Prostate gland (tissue), 2 donors: ENCODE measurements at regions not wholly inside any gene's neighbourhood (a gene's known extent, or its start where the extent isn't known, plus 50 kb on each side); places are given as distances from the start of the nearest gene placed in this dataset.

Experiments used
- DNase-seq: peaks from one replicate; pipeline ENCODE4 v3.0.0-alpha.2; 2019; ENCODE audit warnings: low spot score
- H3K27ac ChIP-seq, 2 donors: fragments of 200-600 bp; sonication (generic); 2 replicates each; pipeline ENCODE4 v1.5.1; 2017 to 2019
- H3K27me3 ChIP-seq: fragments of 200-600 bp; sonication (generic); replicated peaks from 2 replicates; pipeline ENCODE4 v1.5.1; 2019; ENCODE audit not compliant: insufficient read depth
- H3K36me3 ChIP-seq, 2 donors: fragments of 200-600 bp; sonication (generic); 1 replicate in 1 of 2; 2 replicates in 1 of 2; pipeline versions ENCODE4 v1.5.1 to v1.8.1; 2017 to 2019
- H3K4me1 ChIP-seq: fragments of 200-600 bp; sonication (generic); replicated peaks from 2 replicates; pipeline ENCODE4 v1.5.1; 2019
- H3K4me3 ChIP-seq, 2 donors: fragments of 200-600 bp; sonication (generic); 2 replicates each; pipeline ENCODE4 v1.5.1; 2017 to 2019
- H3K9me3 ChIP-seq: fragments of 200-600 bp; sonication (generic); 2 replicates; pipeline ENCODE4 v1.5.1; 2017
- POLR2A ChIP-seq: fragments of 450-650 bp; IDR thresholded peaks from one replicate; pipeline ENCODE4 v1.6.1; 2016; ENCODE audit warnings: antibody characterized with exemption, mild to moderate bottlenecking
- POLR2AphosphoS5 ChIP-seq: sonication (generic); formaldehyde crosslinking; IDR thresholded peaks from one replicate; pipeline ENCODE4 v1.6.1; 2017; ENCODE audit warnings: antibody characterized with exemption
- WGBS: methylation state at CpG from one replicate; pipeline ENCODE4 v1.1.5; 2018; 5-methylcytosine and 5-hydroxymethylcytosine counted together
- intact Hi-C: fragments of 100-400 bp; cut with DNase I; formaldehyde crosslinking; loops from one replicate; pipeline ENCODE4 v1.14.2; 2022
- TF ChIP-seq, protein P1 (sequence below), 4 experiments: fragments of 200-600 bp in 2 of 4; fragments of 450-650 bp in 2 of 4; sonication (generic) in 2 of 4; IDR thresholded peaks; 1 replicate in 3 of 4; 2 replicates in 1 of 4; pipeline ENCODE4 v1.5.1; 2016 to 2019; ENCODE audit warnings: antibody characterized with exemption in 4 of 4, mild to moderate bottlenecking in 2 of 4, moderate library complexity in 2 of 4

DNA sequence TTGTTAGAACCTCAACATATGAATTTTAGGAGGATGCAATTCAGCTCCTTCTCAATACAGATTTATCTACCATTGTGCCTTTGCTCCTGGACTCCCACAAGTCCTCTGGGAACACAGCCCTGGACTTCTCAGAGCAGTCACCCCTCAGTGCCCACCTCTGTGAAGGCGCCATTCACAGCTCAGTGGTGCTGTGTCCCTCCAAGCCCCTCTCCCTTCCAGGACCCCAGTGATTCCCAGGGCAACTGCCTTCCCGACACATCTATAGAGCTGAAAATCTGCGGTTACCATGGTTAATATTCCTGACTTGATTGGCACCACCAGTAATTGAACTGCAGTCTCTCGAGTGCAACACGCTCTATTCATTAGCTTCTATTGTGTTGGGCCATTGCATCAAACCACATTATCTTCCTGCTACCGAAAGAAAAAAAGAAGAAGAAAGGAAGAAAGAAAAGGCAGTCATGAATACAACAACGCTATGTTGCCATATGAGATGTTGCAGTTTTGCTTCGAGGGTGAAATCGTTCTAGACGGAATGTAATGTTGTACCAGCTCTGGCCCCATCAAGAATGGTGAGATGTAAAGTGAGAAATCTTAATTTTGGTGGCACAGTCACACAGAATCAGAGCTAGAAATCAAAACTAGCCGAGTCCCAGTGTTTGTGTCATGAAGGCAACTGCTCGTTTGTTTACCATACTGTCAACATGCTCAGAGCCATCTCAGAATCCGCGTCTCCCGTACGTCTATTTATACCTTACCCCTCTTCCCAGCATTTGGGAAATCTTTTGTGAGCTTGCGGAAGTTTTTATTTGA lies 524.0 kb upstream of the ID2 start:
- H3K9me3 ChIP-seq: no peaks in the 10 kb centered on the region
- H3K4me3 ChIP-seq: no peak overlapping the region
- H3K27me3 ChIP-seq: no peaks in the 10 kb centered on the region
- WGBS: 91% methylated on average over 17 of the region's 17 CpGs
- intact Hi-C loops: no loop called here
- H3K27ac ChIP-seq: no peak overlapping the region
- H3K36me3 ChIP-seq: no peaks in the 10 kb centered on the region
- no peak for DNase-seq
- TF ChIP-seq POLR2AphosphoS5: no peak
- TF ChIP-seq, protein P1, sequence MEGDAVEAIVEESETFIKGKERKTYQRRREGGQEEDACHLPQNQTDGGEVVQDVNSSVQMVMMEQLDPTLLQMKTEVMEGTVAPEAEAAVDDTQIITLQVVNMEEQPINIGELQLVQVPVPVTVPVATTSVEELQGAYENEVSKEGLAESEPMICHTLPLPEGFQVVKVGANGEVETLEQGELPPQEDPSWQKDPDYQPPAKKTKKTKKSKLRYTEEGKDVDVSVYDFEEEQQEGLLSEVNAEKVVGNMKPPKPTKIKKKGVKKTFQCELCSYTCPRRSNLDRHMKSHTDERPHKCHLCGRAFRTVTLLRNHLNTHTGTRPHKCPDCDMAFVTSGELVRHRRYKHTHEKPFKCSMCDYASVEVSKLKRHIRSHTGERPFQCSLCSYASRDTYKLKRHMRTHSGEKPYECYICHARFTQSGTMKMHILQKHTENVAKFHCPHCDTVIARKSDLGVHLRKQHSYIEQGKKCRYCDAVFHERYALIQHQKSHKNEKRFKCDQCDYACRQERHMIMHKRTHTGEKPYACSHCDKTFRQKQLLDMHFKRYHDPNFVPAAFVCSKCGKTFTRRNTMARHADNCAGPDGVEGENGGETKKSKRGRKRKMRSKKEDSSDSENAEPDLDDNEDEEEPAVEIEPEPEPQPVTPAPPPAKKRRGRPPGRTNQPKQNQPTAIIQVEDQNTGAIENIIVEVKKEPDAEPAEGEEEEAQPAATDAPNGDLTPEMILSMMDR (IDR thresholded peaks at IDR 0.05): no peak
- TF ChIP-seq POLR2A: no peak
- H3K4me1 ChIP-seq: no peaks in the 10 kb centered on the region

DNA sequence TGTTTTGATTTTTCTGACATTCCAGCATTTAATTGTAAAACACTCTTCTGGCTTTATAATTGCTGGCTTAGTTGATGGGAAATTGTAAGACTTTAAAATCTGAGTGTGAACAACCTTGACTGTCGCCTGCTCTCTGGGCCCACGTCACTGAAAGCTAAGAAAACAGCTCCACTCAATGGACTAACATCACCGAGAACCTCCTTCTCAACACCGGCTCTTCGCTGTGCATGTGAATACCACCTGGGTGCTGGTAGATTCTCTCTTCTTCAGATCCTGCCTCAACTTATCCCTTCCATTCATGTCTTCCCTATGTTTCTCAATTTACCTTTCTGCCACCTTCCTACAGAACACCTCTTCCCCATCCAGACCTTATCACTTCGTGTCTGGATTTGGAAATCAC lies 523.1 kb upstream of the ID2 start:
- Histone ChIP-seq H3K4me1 (no peaks in the 10 kb centered on the region), H3K27ac (no peak overlapping the region), H3K36me3 (no peaks in the 10 kb centered on the region), H3K4me3 (no peak overlapping the region), H3K9me3 (no peaks in the 10 kb centered on the region), H3K27me3 (no peaks in the 10 kb centered on the region)
- intact Hi-C loops: no loop called here
- TF ChIP-seq POLR2A (no peak), POLR2AphosphoS5 (no peak)
- TF ChIP-seq, protein P1 (IDR thresholded peaks at IDR 0.05): no peak
- no peak for DNase-seq
- WGBS: 89% methylated on average over 6 of the region's 6 CpGs

DNA sequence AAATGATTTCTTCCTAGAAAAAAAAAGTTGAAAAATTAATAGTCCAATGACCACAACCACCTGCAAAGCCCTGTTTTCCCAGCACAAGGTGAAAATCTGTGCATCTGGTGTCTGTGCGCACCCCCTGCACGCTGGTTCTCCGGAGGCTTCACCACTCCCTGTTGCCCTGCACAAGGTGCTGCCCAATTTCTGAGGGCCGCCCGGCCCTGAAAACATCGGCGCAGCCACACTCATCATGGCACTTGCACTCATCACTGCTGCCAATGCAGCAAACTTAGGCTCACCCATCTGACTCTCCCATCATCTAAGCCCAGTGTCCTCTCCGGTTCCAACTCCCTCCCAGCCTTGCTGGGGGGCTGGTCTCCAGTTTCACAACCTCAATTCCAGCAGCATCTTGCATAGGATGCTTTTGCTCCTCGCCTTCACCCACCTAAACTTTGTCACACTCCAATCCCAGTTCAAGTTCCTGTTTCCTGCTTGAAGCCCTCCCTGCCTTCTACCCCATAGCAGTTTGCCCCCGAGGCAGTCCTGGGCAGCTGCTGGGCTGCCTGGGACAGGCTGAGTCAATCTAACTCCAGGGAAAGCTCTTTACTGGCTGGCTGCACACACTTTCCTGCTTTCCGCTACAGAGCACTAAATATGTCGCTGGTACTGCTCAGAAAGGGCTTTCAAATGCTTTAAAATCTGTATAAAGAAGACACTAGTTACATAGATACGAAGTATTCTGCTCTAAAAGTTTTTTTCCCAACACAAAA lies 522.5 kb upstream of the ID2 start:
- no peaks in the 10 kb centered on the region for H3K27me3 ChIP-seq
- no peak overlapping the region for H3K27ac ChIP-seq
- H3K4me3 ChIP-seq: no peak overlapping the region
- no peaks in the 10 kb centered on the region for H3K9me3 ChIP-seq
- DNase-seq: no peak
- 86% methylated on average over 13 of the region's 13 CpGs for WGBS
- TF ChIP-seq, protein P1 (IDR thresholded peaks at IDR 0.05): no peak
- TF ChIP-seq POLR2A: no peak
- no peak for TF ChIP-seq POLR2AphosphoS5
- H3K36me3 ChIP-seq: no peaks in the 10 kb centered on the region
- H3K4me1 ChIP-seq: no peaks in the 10 kb centered on the region
- intact Hi-C loops: no loop called here

DNA sequence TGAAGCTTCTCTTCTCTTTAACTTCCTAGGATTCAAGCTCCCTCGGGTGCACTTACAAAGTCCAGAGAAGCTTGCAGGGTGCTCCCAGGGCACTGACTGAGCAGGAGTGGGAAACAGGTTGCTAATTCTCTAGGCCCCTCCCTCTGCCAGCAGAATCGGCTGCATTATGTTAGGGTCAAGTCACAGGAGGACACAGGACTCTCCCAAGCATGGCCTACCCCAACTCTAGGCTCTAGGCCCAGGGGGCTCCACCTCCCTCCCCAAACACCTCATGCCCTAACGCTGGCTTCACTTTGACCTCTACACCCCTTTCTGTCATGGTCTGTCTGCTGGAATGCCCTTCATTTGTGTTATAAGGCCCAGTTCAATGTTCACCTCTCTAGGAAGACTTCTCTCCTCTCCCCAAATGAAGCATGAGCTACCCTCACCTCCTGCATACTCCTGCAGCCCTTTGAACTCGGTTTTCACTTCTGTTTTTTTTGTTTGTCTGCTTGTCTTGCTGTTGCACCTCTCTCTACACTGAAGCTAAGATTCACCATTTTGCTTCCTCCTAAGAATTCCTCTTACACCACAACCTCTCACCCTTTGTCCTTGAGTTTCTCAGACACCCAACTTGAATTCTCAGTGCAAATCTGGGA lies 521.8 kb upstream of the ID2 start:
- Histone ChIP-seq H3K27ac (no peak overlapping the region), H3K4me1 (no peaks in the 10 kb centered on the region), H3K9me3 (no peaks in the 10 kb centered on the region), H3K4me3 (no peak overlapping the region), H3K27me3 (no peaks in the 10 kb centered on the region), H3K36me3 (no peaks in the 10 kb centered on the region)
- TF ChIP-seq POLR2AphosphoS5 (no peak), POLR2A (no peak)
- TF ChIP-seq, protein P1 (IDR thresholded peaks at IDR 0.05): no peak
- DNase-seq: no peak
- intact Hi-C loops: no loop called here
- WGBS: 72% methylated on average over 4 of the region's 4 CpGs
